GM06990 (cell line): ENCODE measurements at regions not wholly inside any gene's neighbourhood (a gene's known extent, or its start where the extent isn't known, plus 50 kb on each side); places are given as distances from the start of the nearest gene placed in this dataset.

Experiments
- DNase-seq: peaks from one replicate; pipeline ENCODE4 v3.0.0-alpha.2; 2011; ENCODE audit not compliant: insufficient read length; ENCODE audit errors: extremely low read depth
- H3K27me3 ChIP-seq: replicated peaks from 2 replicates; pipeline ENCODE4 v1.6.0; 2011; ENCODE audit warnings: low read length; ENCODE audit not compliant: control insufficient read depth, insufficient read depth
- H3K36me3 ChIP-seq: 2 replicates; pipeline ENCODE4 v1.5.1; 2011; ENCODE audit warnings: low read length; ENCODE audit not compliant: control insufficient read depth, insufficient read depth
- H3K4me3 ChIP-seq: replicated peaks from 2 replicates; pipeline ENCODE4 v1.5.1; 2011; ENCODE audit warnings: low read depth, mild to moderate bottlenecking, control low read depth, low read length
- TF ChIP-seq, protein P1 (sequence below): IDR thresholded peaks from 2 replicates; pipeline ENCODE4 v1.5.1; 2011; ENCODE audit warnings: low read length, control low read depth, mild to moderate bottlenecking, inconsistent platforms; ENCODE audit not compliant: insufficient read depth, poor library complexity, severe bottlenecking

DNA sequence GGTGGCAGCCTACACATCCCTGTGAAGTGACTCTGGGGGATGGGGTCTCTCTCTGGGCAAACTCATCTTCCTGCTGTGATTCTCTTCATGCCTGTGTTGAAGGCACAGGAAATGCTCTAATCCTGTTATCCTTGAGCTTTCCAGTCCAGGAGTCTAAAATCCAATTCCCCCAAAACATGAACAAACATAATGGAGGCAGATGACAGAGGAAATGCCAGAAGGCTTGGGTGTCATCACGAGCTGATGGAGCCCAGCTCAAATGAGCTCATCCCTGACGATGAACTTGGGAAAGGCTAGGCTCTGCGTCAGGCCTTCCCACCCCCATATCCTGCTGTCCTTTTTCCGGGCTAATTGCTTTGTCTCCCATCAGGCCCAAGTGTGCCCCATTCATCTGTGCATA lies 165.9 kb upstream of the PODXL start:
- H3K4me3 ChIP-seq, result no peak overlapping the region
- H3K36me3 ChIP-seq, result no peaks in the 10 kb centered on the region
- DNase-seq, result no peak
- no peaks in the 10 kb centered on the region; the same call in none of the 2 replicates for H3K27me3 ChIP-seq
- TF ChIP-seq, protein P1, sequence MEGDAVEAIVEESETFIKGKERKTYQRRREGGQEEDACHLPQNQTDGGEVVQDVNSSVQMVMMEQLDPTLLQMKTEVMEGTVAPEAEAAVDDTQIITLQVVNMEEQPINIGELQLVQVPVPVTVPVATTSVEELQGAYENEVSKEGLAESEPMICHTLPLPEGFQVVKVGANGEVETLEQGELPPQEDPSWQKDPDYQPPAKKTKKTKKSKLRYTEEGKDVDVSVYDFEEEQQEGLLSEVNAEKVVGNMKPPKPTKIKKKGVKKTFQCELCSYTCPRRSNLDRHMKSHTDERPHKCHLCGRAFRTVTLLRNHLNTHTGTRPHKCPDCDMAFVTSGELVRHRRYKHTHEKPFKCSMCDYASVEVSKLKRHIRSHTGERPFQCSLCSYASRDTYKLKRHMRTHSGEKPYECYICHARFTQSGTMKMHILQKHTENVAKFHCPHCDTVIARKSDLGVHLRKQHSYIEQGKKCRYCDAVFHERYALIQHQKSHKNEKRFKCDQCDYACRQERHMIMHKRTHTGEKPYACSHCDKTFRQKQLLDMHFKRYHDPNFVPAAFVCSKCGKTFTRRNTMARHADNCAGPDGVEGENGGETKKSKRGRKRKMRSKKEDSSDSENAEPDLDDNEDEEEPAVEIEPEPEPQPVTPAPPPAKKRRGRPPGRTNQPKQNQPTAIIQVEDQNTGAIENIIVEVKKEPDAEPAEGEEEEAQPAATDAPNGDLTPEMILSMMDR, result no peak

DNA sequence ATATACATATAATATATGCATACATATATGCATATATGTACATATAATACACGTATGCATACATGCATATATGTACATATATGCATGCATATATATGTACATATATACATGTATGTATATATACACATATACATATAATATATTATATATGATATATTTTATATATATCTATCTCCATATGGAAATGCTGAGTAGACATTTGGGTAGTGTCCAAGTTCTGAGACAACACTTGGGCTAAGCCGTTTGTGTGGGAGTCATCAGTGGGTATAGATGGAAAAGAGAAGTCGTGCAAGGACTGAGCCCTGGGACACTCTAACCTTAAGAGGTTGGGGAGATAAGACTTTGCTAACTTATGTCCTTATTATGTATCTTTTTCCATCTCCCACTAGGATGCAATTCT lies 165.2 kb upstream of the PODXL start:
- Histone ChIP-seq H3K27me3 (no peaks in the 10 kb centered on the region; the same call in none of the 2 replicates), H3K36me3 (no peaks in the 10 kb centered on the region), H3K4me3 (no peak overlapping the region)
- no peak for DNase-seq
- TF ChIP-seq, protein P1, result no peak

DNA sequence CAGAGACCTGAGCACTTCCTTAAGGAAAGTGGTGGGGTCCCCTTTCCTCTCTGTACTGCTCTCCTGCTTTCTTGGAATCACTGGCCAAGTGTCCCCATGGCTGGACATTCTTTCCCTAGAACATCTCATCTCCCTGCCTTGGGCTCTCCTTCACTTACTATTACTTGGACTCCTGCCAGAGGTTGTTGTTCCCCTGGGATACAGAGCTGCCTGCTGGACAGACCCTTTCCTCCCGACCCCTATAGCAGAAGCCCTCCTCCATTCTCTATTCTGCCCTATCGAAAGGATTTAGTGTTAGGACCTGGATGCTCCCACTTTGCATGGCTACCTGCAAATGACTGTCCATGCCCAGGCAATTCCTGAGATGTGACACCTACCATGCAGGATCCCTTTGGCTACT lies 164.3 kb upstream of the PODXL start:
- no peak for DNase-seq
- H3K4me3 ChIP-seq, result no peak overlapping the region
- no peaks in the 10 kb centered on the region for H3K36me3 ChIP-seq
- no peaks in the 10 kb centered on the region; the same call in none of the 2 replicates for H3K27me3 ChIP-seq
- TF ChIP-seq, protein P1, result no peak

DNA sequence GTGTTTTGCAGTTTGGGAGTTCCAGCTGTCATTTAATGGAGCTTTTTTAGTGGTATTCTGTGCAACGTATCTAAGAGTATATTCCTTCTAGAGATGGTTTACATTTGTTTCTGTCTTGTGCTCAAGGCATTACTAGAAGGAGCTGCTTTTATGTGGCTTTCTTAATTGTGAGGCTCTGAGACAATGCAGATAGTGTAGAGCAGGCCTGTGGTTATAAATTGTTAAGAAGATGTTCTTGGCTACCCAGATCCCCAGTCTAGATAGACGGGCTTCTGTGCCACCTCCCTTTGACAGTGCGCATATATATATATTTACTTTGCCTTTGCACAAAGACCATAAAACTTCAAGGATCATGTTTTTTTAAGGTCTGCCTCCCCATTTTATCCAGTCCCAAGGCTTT lies 160.8 kb upstream of the PODXL start:
- TF ChIP-seq, protein P1, result no peak
- Histone ChIP-seq H3K4me3 (no peak overlapping the region), H3K27me3 (no peaks in the 10 kb centered on the region; the same call in none of the 2 replicates), H3K36me3 (no peaks in the 10 kb centered on the region)
- DNase-seq, result no peak

DNA sequence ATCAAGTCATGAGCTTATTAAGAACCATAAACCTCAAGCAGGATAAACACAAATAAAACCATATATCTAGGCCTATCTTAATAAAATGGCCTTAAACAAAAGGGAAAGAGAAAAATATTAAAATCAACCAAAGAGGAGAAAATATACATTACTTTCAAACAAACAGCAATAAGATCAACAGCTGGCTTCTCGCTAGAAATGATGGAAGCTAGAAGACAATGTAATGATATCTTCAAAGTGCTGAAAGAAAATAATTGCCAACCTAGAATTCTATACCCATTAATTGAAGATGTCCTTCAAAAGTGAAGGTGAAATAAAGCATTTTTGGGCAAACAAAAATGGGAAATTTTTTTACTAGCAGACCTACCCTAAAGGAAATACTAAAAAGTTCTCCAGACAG lies 142.9 kb upstream of the PODXL start:
- DNase-seq, result no peak
- H3K27me3 ChIP-seq, result no peaks in the 10 kb centered on the region
- no peaks in the 10 kb centered on the region for H3K36me3 ChIP-seq
- H3K4me3 ChIP-seq, result no peak overlapping the region
- TF ChIP-seq, protein P1, result no peak
